ENCODE measurements at regions not wholly inside any gene's neighbourhood (a gene's known extent, or its start where the extent isn't known, plus 50 kb on each side); places are given as distances from the start of the nearest gene placed in this dataset.
"Not testable (repeated sequence)": the region's sequence is repeated elsewhere in the genome, so short reads cannot be mapped to it uniquely, and the experiment has no call there.

GRCh38 chr5:177941386-177941785 lies 54.7 kb downstream of the PROP1 start:
- H3K4me1 Mint-ChIP-seq (ENCODE audit: low read depth in 2 of 2); DNase-seq; ATAC-seq (replicated peaks); H3K27ac Mint-ChIP-seq; H3K9me3 Mint-ChIP-seq; H3K27me3 Mint-ChIP-seq; H3K36me3 Mint-ChIP-seq (ENCODE audit: insufficient read depth); H3K4me3 Mint-ChIP-seq: not testable (repeated sequence)

- H3K27ac Mint-ChIP-seq; H3K9me3 Mint-ChIP-seq; DNase-seq; H3K36me3 Mint-ChIP-seq (ENCODE audit: insufficient read depth); H3K4me1 Mint-ChIP-seq (ENCODE audit: low read depth in 2 of 2); H3K27me3 Mint-ChIP-seq: not testable (repeated sequence)
- peak overlapping the region; percentile 66 to 67 for H3K4me3 Mint-ChIP-seq
- peak; percentile 46 for ATAC-seq (replicated peaks)
These were observed 56.5 kb downstream of the PROP1 start for GRCh38 chr5:177939246-177940171.

- not testable (repeated sequence) for H3K9me3 Mint-ChIP-seq; H3K36me3 Mint-ChIP-seq (ENCODE audit: insufficient read depth); DNase-seq; H3K4me1 Mint-ChIP-seq (ENCODE audit: low read depth in 2 of 2); ATAC-seq (replicated peaks); H3K27me3 Mint-ChIP-seq; H3K27ac Mint-ChIP-seq
- peak overlapping the region; percentile 66 to 67 for H3K4me3 Mint-ChIP-seq
These were observed 57.3 kb downstream of the PROP1 start for GRCh38 chr5:177938767-177939166.

GRCh38 chr5:177934233-177934632 lies 61.8 kb downstream of the PROP1 start:
- ATAC-seq (replicated peaks); DNase-seq; H3K36me3 Mint-ChIP-seq (ENCODE audit: insufficient read depth); H3K4me3 Mint-ChIP-seq; H3K27me3 Mint-ChIP-seq; H3K4me1 Mint-ChIP-seq (ENCODE audit: low read depth in 2 of 2); H3K27ac Mint-ChIP-seq; H3K9me3 Mint-ChIP-seq: not testable (repeated sequence)

GRCh38 chr5:177930269-177931022 lies 65.6 kb downstream of the PROP1 start:
- not testable (repeated sequence) for ATAC-seq (replicated peaks); H3K27me3 Mint-ChIP-seq; H3K9me3 Mint-ChIP-seq; H3K4me1 Mint-ChIP-seq (ENCODE audit: low read depth in 2 of 2); H3K36me3 Mint-ChIP-seq (ENCODE audit: insufficient read depth); H3K4me3 Mint-ChIP-seq; DNase-seq
- H3K27ac Mint-ChIP-seq: peak overlapping the region in 1 of 2 donors; percentile 25

- H3K36me3 Mint-ChIP-seq (ENCODE audit: insufficient read depth); ATAC-seq (replicated peaks); H3K4me3 Mint-ChIP-seq: not testable (repeated sequence)
These were observed 66.4 kb downstream of the PROP1 start for GRCh38 chr5:177929618-177930017.

GRCh38 chr5:177927500-177927899 lies 68.5 kb downstream of the PROP1 start:
- not testable (repeated sequence) for H3K27me3 Mint-ChIP-seq; H3K4me1 Mint-ChIP-seq (ENCODE audit: low read depth in 2 of 2); H3K36me3 Mint-ChIP-seq (ENCODE audit: insufficient read depth); H3K9me3 Mint-ChIP-seq; H3K4me3 Mint-ChIP-seq; H3K27ac Mint-ChIP-seq; DNase-seq; ATAC-seq (replicated peaks)

More at GRCh38 chr5:177929618-177930017, 66.4 kb downstream of the PROP1 start:
- H3K27ac Mint-ChIP-seq: peak overlapping the region in 1 of 2 donors; percentile 25
- H3K9me3 Mint-ChIP-seq; H3K27me3 Mint-ChIP-seq; DNase-seq; H3K4me1 Mint-ChIP-seq (ENCODE audit: low read depth in 2 of 2): not testable (repeated sequence)

GRCh38 chr5:177924577-177924976 lies 71.5 kb downstream of the PROP1 start:
- not testable (repeated sequence) for H3K4me1 Mint-ChIP-seq (ENCODE audit: low read depth in 2 of 2); H3K27ac Mint-ChIP-seq

GRCh38 chr5:177923837-177924236 lies 72.2 kb downstream of the PROP1 start:
- peak overlapping the region in 1 of 2 donors; percentile 40 for H3K4me3 Mint-ChIP-seq
- not testable (repeated sequence) for H3K9me3 Mint-ChIP-seq; DNase-seq; H3K36me3 Mint-ChIP-seq (ENCODE audit: insufficient read depth); H3K4me1 Mint-ChIP-seq (ENCODE audit: low read depth in 2 of 2); H3K27me3 Mint-ChIP-seq
- peak; percentile 39 for ATAC-seq (replicated peaks)
- H3K27ac Mint-ChIP-seq: peak overlapping the region in 1 of 2 donors; percentile 86

More at GRCh38 chr5:177924577-177924976, 71.5 kb downstream of the PROP1 start:
- not testable (repeated sequence) for DNase-seq; H3K9me3 Mint-ChIP-seq; ATAC-seq (replicated peaks); H3K27me3 Mint-ChIP-seq; H3K4me3 Mint-ChIP-seq; H3K36me3 Mint-ChIP-seq (ENCODE audit: insufficient read depth)

GRCh38 chr5:177923189-177923588 lies 72.9 kb downstream of the PROP1 start:
- H3K27ac Mint-ChIP-seq: peak overlapping the region in 1 of 2 donors; percentile 86
- H3K36me3 Mint-ChIP-seq (ENCODE audit: insufficient read depth): not testable (repeated sequence)

GRCh38 chr5:177909261-177909660 lies 86.8 kb downstream of the PROP1 start:
- not testable (repeated sequence) for H3K36me3 Mint-ChIP-seq (ENCODE audit: insufficient read depth); ATAC-seq (replicated peaks); H3K4me3 Mint-ChIP-seq; H3K4me1 Mint-ChIP-seq (ENCODE audit: low read depth in 2 of 2); H3K27ac Mint-ChIP-seq; DNase-seq; H3K27me3 Mint-ChIP-seq; H3K9me3 Mint-ChIP-seq

More at GRCh38 chr5:177923189-177923588, 72.9 kb downstream of the PROP1 start:
- not testable (repeated sequence) for H3K27me3 Mint-ChIP-seq; DNase-seq; H3K9me3 Mint-ChIP-seq; H3K4me1 Mint-ChIP-seq (ENCODE audit: low read depth in 2 of 2)
- H3K4me3 Mint-ChIP-seq: peak overlapping the region in 1 of 2 donors; percentile 40
- peak; percentile 95 for ATAC-seq (replicated peaks)

GRCh38 chr5:177902806-177903205 lies 93.2 kb downstream of the PROP1 start:
- H3K4me3 Mint-ChIP-seq; H3K27ac Mint-ChIP-seq; H3K4me1 Mint-ChIP-seq (ENCODE audit: low read depth in 2 of 2); H3K36me3 Mint-ChIP-seq (ENCODE audit: insufficient read depth); ATAC-seq (replicated peaks); H3K9me3 Mint-ChIP-seq; DNase-seq; H3K27me3 Mint-ChIP-seq: not testable (repeated sequence)

GRCh38 chr5:177900066-177900465 lies 96.0 kb downstream of the PROP1 start:
- not testable (repeated sequence) for H3K4me3 Mint-ChIP-seq; ATAC-seq (replicated peaks); H3K27ac Mint-ChIP-seq; DNase-seq; H3K4me1 Mint-ChIP-seq (ENCODE audit: low read depth in 2 of 2); H3K27me3 Mint-ChIP-seq; H3K36me3 Mint-ChIP-seq (ENCODE audit: insufficient read depth); H3K9me3 Mint-ChIP-seq
